H1 (cell line): ENCODE measurements at regions not wholly inside any gene's neighbourhood (a gene's known extent, or its start where the extent isn't known, plus 50 kb on each side); places are given as distances from the start of the nearest gene placed in this dataset.

Experiments
- EP300 ChIP-seq, 2 experiments: IDR thresholded peaks; 1 replicate in 1 of 2; 2 replicates in 1 of 2; pipeline ENCODE4 v1.6.1; 2011 to 2012; ENCODE audit warnings: low read depth in 2 of 2, low read length in 2 of 2, mild to moderate bottlenecking in 2 of 2, borderline replicate concordance in 1 of 2, inconsistent platforms in 1 of 2, moderate library complexity in 1 of 2
- HDAC6 ChIP-seq: IDR thresholded peaks from one replicate; pipeline ENCODE4 v1.7.1; 2012; ENCODE audit warnings: low read depth, mild to moderate bottlenecking, inconsistent platforms, low read length, moderate library complexity
- KDM1A ChIP-seq: fragments of 200-600, 300-600 bp; sonication (generic); IDR thresholded peaks from 2 replicates; pipeline ENCODE4 v1.7.1; 2016; ENCODE audit warnings: mild to moderate bottlenecking, low read length, borderline replicate concordance
- PHF8 ChIP-seq: fragments of 200-600 bp; sonication (generic); conservative IDR thresholded peaks from 2 replicates; pipeline ENCODE4 v1.7.1; 2012; ENCODE audit warnings: low read depth, mild to moderate bottlenecking, inconsistent platforms, low read length, moderate library complexity
- RFX5 ChIP-seq: IDR thresholded peaks from 2 replicates; pipeline ENCODE4 v1.6.1; 2011; ENCODE audit warnings: low read depth, low read length, improper control_type of control experiment, borderline replicate concordance
- SP4 ChIP-seq: IDR thresholded peaks from 2 replicates; pipeline ENCODE4 v1.6.1; 2012; ENCODE audit warnings: low read length, inconsistent platforms
- SRF ChIP-seq: IDR thresholded peaks from 2 replicates; pipeline ENCODE4 v1.6.1; 2011; ENCODE audit warnings: mild to moderate bottlenecking, low read depth, low read length, moderate library complexity
- TAF7 ChIP-seq: optimal IDR thresholded peaks from 2 replicates; pipeline ENCODE3; 2011; ENCODE audit warnings: low read depth, mild to moderate bottlenecking, inconsistent platforms, low read length, moderate library complexity, borderline replicate concordance
- YY1 ChIP-seq: IDR thresholded peaks from 2 replicates; pipeline ENCODE4 v1.6.1; 2011; ENCODE audit warnings: low read depth, mild to moderate bottlenecking, low read length

DNA sequence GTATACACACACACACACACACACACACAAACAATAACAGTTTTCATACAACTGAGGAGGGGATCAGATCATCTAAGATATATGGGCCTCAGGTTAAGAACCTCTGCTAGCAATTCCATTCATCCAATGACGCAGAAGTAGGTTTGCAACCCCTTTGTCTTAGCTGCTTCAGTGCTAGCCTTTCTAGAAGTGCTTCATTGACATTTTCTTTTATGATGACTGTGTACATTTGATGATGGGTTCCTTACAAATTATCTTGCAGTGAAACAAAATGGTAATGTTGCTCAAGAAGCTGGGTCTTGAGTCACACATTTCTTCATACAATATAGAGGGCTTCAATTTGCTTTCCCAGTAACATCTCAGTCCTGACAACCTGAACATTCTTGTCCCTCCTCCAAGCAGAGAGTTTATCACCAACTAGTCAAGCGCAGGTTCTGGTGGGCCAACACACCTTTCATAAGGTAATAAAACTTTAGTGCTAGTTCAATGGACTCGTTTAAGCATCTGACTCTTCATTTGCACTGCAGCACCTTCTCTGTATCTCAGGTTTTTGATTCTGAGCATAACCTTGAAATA lies 269.5 kb downstream of the CNTN3 start (continued):
- TF ChIP-seq KDM1A (no peak), HDAC6 (no peak), YY1 (no peak), PHF8 (no peak), TAF7 (no peak), RFX5 (no peak), EP300 (IDR thresholded peaks at IDR 0.05; ENCODE audit: borderline replicate concordance in 1 of 2, low read depth in 2 of 2, low read length in 2 of 2) (no peak), SRF (no peak), SP4 (no peak)
